ENCODE measurements at regions not wholly inside any gene's neighbourhood (a gene's known extent, or its start where the extent isn't known, plus 50 kb on each side); places are given as distances from the start of the nearest gene placed in this dataset.

GRCh38 chr3:107877936-107878335 is 212.9 kb downstream of the CD47 start:
- no peak for TF ChIP-seq CTCF (IDR thresholded peaks at IDR 0.05)
- TF ChIP-seq POLR2A (IDR thresholded peaks at IDR 0.05), result no peak

All from uterus (tissue), 2 donors.